Stimulated activated CD4-positive, alpha-beta T cell treated with anti-CD3 and anti-CD28 coated beads, Interleukin-1b, Interleukin-23, amount 100 ng/mL, for 4 hours (primary cell): ENCODE measurements at regions not wholly inside any gene's neighbourhood (a gene's known extent, or its start where the extent isn't known, plus 50 kb on each side); places are given as distances from the start of the nearest gene placed in this dataset.
"Not testable (repeated sequence)": the region's sequence is repeated elsewhere in the genome, so short reads cannot be mapped to it uniquely, and the experiment has no call there.

Experiments used
- DNase-seq, 2 donors: peaks; one replicate each; pipeline ENCODE4 v3.0.0-alpha.2; 2020; ENCODE audit warnings: low read depth in 2 of 2

DNA sequence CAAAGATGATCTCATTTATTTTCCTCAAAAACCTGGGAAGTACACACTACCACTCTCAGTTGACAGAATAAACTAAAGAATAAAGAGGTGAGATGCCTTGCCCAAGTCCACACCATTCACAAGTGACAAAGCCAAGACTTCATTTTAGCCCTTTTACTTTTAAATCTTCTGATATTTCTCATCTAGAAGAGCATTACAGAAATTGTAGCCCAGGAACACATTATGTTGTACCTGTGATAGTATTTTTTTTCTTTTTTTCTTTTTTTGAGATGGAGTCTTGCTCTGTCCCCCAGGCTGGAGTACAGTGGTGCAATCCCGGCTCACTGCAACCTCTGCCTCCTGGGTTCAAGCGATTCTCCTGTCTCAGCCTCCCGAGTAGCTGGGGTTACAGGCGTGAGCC is 268.6 kb downstream of the FGFR2 start:
- DNase-seq = not testable (repeated sequence)

DNA sequence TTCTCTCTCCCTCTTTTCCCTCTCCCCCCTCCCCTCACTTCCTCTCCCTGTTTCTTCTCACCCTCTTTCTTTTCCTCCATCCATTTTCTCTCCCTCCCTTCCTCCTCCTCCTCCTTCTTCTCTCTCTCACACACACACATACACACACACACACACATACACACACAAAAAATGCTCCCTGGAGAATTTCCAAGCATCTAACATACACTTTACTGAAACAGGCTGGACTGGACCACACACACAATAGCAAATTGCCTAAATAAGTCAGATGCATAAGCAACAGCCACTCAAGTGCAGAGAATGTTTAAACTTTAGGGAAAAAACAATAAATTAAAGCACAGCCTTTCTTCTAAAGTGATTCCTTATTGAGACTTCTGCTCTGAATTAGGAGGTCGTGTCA is 267.7 kb downstream of the FGFR2 start:
- no peak for DNase-seq

DNA sequence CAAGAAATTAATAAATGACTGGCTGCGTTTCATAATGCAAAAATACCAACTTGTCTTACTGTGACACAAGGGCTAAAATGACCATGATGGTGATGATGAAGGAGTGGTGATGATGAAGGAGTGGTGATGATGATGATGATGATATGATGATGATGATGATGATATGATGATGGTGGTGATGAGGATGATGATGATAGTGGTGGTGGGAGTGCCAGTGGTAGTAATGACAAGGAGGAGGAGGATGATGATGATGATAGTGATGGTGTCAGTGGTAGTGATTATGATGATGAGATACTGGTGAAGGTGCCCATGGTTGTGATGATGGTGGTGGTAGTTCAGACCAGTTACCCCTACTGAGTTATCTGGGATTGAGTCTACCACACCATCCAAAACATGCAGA is 265.9 kb downstream of the FGFR2 start:
- no peak for DNase-seq

DNA sequence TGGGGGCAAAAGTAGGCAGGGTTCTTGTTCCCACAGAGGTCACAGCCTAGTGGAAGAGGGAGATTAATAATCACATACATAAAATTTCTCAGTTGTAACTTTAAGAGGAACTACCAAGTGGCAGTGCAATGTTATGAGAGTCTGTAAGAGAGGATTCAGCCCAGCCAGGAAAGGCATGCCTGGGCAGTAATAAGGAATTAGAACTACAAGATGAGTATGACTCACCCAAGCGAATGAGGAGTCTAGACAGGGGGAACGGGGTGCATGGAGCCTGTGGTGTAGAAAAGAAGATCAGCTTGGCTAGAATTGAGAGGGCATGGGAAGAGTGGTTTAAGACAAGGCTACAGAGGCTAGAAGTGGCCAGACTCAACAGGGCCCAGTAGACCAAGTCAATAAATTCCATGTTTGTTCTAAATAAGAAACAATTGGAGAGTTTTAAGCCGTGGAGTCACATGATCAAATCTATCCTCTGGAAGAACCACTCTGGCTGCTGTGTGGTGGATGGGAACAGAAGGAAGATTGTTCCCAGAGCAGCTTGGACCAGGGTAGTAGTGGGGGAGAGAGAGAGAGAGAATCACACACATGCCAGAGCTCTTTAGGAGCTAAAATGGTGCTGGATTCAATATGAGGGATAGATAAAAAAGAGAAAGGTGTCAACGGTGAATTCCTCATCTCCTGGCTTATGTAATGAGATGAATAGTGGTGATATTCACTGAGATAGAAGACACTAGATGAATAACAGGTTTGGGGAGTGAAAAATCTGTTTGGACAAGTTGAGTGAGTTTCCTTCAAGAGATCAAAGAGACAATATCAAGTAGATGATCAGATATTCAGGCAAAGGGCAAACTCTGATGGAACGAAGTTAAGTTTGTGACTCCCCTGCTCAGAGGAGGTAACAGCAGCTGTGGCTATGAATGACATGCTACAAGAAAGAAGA is 265.1 kb downstream of the FGFR2 start:
- no peak for DNase-seq

DNA sequence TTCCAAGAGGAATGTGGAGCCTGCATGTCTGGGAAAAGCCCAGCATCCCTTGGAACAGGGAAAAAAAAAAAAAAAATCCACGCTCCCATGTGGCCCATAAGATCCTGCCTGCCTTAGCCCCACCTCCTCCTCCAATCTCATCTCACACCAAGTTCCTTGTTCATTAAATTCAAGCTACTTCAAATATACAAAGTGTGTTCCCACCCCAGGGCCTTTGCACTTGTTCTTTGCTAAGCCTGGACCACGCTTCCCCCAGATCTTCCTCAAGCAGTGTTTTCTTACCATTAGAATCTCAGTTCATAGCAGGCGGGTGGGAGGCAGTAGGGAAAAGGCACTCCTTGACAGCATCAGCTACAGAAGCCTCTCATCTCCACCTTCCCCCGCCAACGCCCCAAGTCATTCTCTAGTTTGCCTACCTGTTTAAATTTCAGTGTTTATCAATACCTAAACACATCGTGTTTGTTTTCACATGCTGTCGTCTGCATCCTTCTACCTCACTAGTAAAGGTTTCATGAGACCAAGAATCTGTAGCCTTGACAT is 262.8 kb downstream of the FGFR2 start:
- DNase-seq = no peak

DNA sequence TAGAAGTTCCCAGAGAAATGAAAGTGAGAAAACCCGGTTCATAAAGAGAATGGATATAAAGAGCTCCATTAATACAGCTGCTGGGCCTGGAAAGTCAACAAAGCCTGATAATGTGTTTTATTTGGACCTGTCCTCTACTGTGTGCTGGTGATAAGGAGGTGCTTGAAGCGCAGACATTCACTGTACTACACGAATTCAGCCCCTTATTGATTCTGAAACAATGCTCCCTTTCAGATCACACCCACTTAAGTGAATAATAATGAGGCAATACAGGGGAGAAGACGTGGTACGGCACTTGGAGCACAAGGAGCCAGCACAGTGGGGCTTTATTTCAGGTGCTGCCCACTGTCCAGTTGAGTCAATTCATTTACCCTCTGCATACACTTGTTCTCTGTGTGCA is 260.8 kb downstream of the FGFR2 start:
- no peak for DNase-seq

DNA sequence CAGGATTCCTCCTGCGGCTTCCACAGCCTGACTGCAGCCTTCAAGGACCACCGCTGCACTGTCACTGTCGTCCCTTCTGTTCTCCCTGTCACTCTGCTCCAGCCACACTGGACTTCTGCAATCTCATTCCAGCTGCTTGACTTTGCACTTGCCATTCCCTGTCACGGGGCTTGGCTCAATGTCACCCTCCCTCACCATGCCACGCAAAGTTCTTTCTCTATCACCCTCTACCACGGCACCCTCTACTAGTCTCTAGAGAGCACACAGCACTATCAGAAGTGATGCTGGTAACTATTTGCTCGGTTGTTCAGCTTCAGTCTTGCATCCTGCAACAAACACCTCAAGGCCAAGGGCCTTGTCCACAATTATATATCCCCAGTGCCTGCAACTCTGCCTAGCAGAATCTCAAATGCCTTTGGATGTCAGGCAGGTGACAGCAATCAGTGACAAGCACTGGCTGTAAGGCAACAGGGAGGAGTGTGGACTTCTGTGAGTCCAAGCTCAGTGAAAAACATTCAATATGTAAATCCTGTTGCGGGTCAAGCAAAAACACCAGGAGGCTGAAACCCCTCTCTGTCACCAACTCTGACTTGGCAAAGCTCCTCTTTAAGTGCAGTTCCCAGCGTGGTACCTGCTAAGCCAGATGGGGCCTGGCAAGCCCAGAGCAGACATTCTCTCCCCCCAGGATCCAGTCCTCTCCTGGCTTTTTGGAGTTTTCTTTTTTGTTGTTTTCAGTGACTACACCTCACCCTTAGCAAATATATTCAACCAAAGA is 259.9 kb downstream of the FGFR2 start:
- no peak for DNase-seq

DNA sequence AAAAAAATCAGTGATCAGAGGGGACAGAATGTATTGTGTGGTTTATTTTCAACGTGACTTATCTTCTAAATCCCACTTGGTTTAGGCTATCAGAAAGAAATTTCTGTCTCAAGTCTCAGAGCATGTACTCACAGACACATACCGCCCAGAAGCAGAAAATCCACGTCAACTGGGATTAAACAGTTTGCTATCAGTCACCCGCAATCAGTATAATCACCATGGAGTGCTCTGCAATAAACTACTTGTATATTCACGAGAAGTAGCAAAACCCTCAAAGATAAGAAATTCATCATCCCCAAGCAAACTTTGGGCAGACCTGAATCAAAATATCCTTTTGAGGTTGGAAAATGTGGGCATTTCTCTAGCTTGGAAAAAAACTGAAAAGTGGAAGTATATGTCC is 259.1 kb downstream of the FGFR2 start:
- DNase-seq = no peak

DNA sequence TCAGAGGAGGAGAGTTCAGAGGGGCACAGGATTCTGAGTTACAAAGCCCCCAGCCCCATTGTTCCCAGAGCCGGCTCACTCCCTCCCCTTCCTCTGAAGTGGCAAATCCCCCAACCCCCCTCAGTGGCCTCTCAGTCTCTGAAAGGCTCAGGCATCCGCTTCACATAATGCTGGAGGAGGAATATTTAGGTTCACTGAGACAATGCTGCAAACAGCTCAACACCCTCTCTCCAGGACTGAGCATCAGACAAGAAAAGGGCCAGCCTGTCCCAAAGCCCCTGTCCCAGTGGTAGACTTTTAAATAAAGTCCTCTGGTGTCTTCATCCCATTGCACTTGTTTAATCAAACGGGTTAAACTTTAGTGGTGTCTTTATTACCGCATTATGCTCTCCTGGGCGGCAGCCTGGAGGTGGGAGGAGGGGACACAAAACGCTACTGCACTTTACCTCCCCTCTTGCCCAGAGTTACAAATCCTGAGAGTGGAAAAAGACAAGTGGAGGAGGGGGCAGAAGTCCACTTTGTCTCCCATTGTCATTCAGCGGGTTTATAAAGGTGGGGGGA is 257.9 kb downstream of the FGFR2 start:
- DNase-seq = no peak

DNA sequence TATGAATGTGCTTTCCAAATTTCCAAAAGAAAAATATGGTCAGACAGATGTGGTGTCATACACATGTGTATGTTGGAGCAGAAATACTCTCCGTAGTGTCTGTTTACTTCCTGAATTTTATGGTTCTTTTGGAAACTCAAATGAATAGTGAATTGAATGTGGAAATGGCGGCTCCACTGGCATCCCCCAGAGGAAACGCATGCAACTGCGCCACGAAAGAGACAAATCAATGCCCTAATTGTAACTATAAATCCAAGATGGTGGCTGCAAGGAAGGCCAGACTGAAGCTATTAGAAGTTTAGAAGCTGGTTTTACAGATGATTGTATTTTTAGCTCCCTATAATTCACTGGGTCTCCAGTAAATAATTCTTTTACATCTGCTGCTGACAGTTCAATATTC is 246.7 kb downstream of the FGFR2 start:
- DNase-seq = no peak

DNA sequence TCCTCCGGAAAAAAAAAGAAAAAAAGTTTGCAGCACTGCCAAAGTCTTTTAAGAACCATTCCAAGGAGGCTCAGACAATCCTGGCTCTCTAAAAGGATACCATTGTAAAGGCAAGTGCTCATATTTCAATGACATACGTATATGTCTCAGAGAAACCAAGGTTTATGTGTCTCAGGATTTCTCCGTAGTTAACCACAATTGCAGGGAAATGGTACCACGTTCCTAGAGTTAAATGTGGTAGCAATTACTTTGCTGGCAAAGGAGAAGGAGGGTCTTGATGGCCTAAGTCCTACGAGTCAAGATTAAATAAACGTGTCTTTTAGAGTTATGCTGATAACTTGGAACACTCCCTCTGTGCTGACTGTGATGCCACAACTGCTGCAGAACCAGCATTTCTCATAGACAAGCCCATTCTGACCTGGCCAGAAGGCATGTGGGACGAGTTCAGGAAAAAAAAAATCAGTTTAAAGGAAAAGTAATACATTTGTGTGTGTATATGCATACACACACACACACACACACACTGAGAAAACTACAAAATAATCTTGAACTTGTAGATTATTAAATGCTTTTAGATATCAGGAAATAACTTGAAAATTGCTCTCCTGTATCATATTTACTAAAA is 245.9 kb downstream of the FGFR2 start:
- DNase-seq = no peak

DNA sequence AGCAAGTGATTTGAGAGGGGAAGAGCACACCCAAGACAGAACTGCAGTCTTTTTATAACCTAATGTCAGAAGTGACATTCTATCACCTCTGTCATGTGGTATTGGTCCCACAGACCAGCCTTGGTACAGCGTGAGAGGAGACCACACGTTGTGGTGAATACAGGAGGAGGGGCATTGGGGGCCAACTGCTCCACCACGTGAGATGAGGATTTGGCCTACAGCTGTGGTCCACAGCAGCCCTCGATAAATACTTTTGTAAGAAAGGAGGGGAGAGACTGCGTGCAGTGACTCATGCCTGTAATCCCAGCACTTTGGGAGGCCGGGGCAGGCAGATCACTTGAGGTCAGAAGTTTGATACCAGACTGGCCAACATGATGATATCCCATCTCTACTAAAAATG is 243.1 kb downstream of the FGFR2 start:
- no peak for DNase-seq

DNA sequence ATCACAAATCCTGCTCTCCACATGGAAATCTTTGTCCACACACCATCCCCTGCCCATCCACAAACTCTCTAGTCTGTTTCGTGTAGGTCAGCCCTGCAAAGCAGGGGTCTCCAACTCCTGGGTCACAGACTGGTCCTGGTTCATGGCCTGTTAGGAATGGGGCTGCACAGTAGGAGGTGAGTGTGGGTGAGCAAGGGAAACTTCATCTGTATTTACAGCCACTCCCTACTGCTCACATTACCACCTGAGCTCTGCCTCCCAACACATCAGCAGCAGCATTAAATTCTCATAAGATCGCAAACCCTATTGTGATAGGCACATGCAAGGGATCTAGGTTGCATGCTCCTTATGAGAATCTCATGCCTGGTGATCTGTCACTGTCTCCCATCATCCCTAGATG is 242.1 kb downstream of the FGFR2 start:
- DNase-seq = no peak

DNA sequence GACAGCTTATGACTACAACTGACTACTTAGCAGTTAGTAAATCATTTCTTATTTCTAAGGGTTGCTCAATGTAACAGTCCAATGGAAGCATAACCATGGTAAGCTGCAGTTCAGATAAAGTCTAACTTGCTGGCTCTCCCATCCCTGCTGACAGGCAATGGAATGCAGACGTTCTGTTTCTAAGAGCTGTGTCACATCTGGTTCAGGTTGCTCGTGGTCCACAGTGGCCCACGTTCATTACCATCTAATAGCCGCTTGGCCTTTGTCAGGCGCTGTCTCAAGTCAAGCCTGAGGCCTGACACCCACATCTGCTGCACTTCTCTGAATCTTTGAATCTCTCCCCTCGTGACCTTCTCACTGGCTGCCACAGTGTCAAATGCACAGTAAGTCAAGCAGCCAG is 240.8 kb downstream of the FGFR2 start:
- no peak for DNase-seq

DNA sequence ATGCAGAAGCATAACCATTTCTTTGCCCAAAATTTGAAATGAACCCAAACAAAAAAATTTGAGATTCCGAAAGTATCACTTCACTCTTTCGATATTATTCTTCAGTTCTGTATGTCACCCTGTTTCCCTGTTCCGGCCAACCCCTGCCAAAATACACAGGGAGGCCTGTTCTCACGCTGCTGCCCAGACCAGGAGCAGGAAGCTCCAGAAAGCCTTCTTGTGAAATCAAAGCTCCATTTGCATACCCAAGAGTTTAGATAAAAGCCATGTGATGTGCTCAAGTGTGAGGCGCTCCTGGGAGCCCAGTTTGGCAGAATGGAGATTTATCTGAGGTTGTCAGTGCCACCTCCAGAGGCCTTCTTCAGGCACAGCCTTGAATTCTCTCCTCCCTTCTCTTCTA is 236.2 kb downstream of the FGFR2 start:
- no peak for DNase-seq

DNA sequence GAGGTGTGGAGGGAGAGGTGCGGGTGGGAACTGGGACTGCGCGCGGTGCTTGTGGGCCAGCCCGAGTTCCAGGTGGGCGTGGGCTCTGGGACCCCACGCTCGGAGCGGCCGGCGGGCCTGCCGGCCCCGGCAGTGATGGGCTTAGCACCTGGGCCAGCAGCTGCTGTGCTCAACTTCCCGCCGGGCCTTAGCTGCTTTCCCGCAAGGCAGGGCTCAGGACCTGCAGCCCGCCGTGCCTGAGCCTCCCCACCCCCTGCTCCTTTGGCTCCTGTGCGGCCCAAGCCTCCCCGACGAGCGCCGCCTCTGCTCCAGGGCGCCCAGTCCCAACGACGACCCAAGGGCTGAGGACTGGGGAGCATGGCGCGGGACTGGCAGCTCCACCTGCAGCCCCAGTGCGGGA is 232.7 kb downstream of the FGFR2 start:
- no peak for DNase-seq

DNA sequence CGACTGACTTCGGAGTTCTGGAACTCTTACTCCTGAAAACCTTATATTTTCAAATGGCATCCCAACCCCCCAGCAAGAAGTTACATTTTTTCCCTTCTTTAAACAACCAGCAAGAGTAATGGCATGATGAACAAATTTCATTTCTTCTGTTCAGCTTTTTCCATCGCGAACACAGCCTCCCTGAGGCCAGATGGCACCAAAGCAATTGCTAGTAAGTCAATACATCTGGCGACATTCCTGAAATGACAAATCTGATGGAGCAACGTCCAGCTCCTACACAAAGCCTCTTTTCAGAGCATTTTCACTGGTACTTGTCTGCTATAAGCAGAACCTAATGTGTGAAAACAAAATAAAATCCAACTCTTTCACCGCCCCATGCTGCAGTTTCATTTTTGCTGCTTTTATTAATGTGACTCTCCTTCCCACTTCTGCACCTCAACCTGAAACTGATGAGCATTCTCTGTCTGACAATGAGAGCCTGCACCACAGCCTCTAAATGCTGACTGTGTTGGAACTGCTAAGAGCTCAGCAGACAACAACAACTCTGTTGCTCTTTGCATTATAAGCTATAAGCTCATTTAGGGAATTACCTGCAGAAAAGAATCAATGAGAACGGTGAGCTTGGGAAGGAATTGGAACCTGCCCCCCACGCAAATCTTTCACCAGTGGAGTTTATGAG is 229.8 kb downstream of the FGFR2 start:
- no peak for DNase-seq

DNA sequence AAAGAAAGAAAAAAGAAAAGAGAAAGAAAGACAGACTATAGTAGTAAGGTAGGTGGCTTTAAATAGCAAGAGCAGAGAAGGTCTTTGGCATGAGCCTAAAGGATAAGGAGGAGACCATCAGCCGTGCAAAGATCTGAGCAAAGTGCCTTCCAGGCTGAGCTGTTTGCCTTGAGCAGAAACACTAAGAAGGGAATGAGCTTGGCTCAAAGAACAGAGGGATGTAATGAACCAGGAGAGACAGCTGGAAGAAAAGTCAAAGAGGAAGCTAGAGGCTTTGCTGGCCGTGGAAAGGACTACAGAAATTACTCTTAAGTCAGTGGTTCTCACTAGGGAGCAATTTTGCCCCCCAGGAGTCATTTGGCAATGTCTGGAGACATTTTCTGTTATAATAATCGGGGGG is 228.6 kb downstream of the FGFR2 start:
- no peak for DNase-seq

DNA sequence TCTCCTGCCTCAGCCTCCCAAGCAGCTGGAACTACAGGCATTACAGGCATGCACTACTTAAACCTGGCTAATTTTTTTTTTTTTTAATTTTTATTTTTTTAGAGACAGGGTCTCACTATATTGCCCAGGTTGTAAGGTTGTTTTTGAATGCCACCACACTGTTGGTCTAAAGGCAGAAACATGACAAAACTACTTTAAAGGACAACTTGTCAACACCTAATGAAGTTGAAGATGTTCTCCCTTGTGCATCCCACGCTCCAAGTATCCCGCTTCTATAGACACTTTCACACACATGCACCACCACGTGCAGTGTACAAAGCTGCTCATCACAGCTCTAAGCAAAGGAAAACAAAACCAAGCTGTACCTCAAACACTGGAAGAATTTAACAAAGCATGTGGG is 226.4 kb downstream of the FGFR2 start:
- DNase-seq = no peak

DNA sequence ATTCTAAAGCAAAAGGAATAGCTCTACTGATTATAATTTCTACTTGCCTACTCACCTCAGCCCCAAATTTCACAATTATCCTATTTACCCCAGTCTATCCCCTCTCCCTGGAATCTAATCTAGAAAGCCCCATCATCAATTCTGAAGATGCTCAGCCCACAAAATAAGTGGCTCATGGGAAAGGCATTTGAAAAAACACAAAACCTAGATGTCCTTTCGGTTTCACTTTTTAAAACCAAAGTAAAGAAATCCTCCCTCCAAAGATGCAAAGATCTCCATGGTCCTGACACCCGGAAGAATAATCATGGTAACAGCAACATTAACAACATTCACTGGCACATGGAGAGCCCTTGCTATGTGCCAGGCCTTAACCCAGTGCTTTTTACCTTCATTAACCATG is 224.8 kb downstream of the FGFR2 start:
- no peak for DNase-seq

DNA sequence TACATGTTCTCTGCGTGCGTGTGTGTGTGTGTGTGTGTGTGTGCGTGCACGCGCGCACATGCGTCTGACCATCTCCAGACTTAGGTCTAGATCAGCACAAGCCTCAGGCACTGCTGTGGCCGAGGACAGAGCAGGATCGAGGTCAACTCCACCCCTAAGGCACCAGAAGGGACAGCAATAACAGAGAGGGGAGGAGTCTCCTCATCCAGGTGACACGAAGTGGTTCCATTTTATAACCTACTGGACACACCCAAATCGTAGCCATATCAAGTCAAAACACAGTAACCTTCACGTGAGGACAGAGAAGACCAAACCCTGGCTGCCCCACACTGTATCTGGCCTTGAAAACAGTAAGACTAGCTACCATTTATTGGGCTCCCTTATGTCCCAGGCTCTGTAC is 224.1 kb downstream of the FGFR2 start:
- DNase-seq = no peak

DNA sequence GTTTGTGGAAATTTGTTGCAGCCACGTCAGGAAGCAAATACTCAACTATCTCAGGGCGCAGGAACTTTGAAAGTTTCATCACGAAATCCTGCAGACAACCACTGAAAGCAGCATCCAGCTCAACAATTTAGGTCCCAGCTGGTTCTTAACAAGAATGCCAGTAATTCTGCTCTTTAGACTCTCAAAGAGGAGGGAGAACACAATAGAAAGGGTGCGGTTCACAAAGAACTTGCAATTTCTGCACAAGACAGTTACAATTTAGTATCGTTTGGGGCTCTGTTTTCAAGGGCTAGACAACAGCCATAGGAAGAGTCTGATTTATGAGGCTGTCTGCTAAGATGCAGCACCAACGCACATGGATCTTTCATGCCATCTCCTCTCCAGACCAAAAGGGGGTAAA is 223.1 kb downstream of the FGFR2 start:
- DNase-seq = no peak
